NCI-H2171 (cell line): ENCODE measurements at regions not wholly inside any gene's neighbourhood (a gene's known extent, or its start where the extent isn't known, plus 50 kb on each side); places are given as distances from the start of the nearest gene placed in this dataset.

ENCODE experiments used
- DNase-seq: peaks from one replicate; lab custom pipeline; 2025; lab: John Stamatoyannopoulos, UW

GRCh38 chr6:84815896-84816735, 51.7 kb upstream of the TBX18 start:
- no peak for DNase-seq
